Neural cell (in vitro differentiated cells): ENCODE measurements at regions not wholly inside any gene's neighbourhood (a gene's known extent, or its start where the extent isn't known, plus 50 kb on each side); places are given as distances from the start of the nearest gene placed in this dataset.

Experiments
- CTCF ChIP-seq: fragments of 450-650 bp; IDR thresholded peaks from 2 replicates; pipeline ENCODE4 v1.5.1; 2014; ENCODE audit warnings: antibody characterized with exemption, mild to moderate bottlenecking, moderate library complexity; ENCODE audit not compliant: poor library complexity, severe bottlenecking
- EP300 ChIP-seq: fragments of 450-650 bp; conservative IDR thresholded peaks from 2 replicates; pipeline ENCODE4 v1.6.1; 2014; ENCODE audit warnings: antibody characterized with exemption, mild to moderate bottlenecking, moderate library complexity; ENCODE audit not compliant: poor library complexity, severe bottlenecking
- POLR2AphosphoS5 ChIP-seq: IDR thresholded peaks from 2 replicates; pipeline ENCODE4 v1.6.1; 2012
- RAD21 ChIP-seq: fragments of 450-650 bp; conservative IDR thresholded peaks from 2 replicates; pipeline ENCODE4 v1.6.1; 2014; ENCODE audit warnings: antibody characterized with exemption, mild to moderate bottlenecking, moderate library complexity
- REST ChIP-seq: IDR thresholded peaks from 2 replicates; pipeline ENCODE4 v1.6.1; 2012; ENCODE audit warnings: borderline replicate concordance

GRCh38 chr14:22202313-22202712 lies 386.7 kb downstream of the DAD1 start:
- TF ChIP-seq CTCF (no peak), REST (no peak), RAD21 (no peak), POLR2AphosphoS5 (no peak), EP300 (no peak)
